BLaER1 (cell line): ENCODE measurements at regions not wholly inside any gene's neighbourhood (a gene's known extent, or its start where the extent isn't known, plus 50 kb on each side); places are given as distances from the start of the nearest gene placed in this dataset.

ENCODE experiments used
- H3K27ac ChIP-seq: shearing (Covaris generic); formaldehyde crosslinking; 2 replicates; pipeline ENCODE4 v1.8.1; 2022
- H3K27me3 ChIP-seq: shearing (Covaris generic); formaldehyde crosslinking; 2 replicates; pipeline ENCODE4 v1.8.1; 2022
- H3K36me3 ChIP-seq: shearing (Covaris generic); formaldehyde crosslinking; 2 replicates; pipeline ENCODE4 v1.8.1; 2022
- H3K4me1 ChIP-seq: shearing (Covaris generic); formaldehyde crosslinking; 2 replicates; pipeline ENCODE4 v1.8.1; 2022
- H3K4me2 ChIP-seq: shearing (Covaris generic); formaldehyde crosslinking; 2 replicates; pipeline ENCODE4 v1.8.1; 2022
- H3K4me3 ChIP-seq: shearing (Covaris generic); formaldehyde crosslinking; 2 replicates; pipeline ENCODE4 v1.8.1; 2022
- H3K9ac ChIP-seq: shearing (Covaris generic); formaldehyde crosslinking; 2 replicates; pipeline ENCODE4 v1.8.1; 2022
- H3K9me3 ChIP-seq: shearing (Covaris generic); formaldehyde crosslinking; 2 replicates; pipeline ENCODE4 v1.8.1; 2022
- H4K20me1 ChIP-seq: shearing (Covaris generic); formaldehyde crosslinking; 2 replicates; pipeline ENCODE4 v1.8.1; 2022
- Cebpa-rat ChIP-seq: shearing (Covaris generic); IDR thresholded peaks from 2 replicates; pipeline ENCODE4 v1.8.1; 2022

DNA sequence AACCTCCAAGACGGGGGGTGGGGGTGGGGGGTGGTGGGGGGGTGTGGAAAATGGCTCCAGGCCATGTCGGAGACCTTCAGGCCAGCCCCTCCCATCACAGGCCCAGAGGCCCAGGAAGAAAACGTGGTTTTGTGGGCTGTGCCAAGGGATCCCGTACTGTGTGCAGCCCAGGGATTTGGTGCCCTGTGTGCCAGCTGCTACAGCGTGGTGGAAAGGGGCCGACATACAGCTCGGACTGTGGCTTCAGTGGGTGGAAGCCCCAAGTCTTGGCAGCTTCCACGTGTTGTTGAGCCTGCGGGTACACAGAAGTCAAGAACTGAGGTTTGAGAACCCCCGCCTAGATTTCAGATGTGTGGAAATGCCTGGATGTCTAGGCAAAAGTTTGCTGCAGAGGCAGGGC is 259.7 kb downstream of the HGF start:
- no peak overlapping the region for H3K27ac ChIP-seq
- no peak for TF ChIP-seq Cebpa-rat
- H3K27me3 ChIP-seq: no peaks in the 10 kb centered on the region
- no peaks in the 10 kb centered on the region for H4K20me1 ChIP-seq
- no peaks in the 10 kb centered on the region for H3K9me3 ChIP-seq
- H3K9ac ChIP-seq: no peak overlapping the region
- H3K4me2 ChIP-seq: no peak overlapping the region
- H3K4me3 ChIP-seq: no peak overlapping the region
- H3K4me1 ChIP-seq: no peaks in the 10 kb centered on the region
- no peaks in the 10 kb centered on the region for H3K36me3 ChIP-seq

DNA sequence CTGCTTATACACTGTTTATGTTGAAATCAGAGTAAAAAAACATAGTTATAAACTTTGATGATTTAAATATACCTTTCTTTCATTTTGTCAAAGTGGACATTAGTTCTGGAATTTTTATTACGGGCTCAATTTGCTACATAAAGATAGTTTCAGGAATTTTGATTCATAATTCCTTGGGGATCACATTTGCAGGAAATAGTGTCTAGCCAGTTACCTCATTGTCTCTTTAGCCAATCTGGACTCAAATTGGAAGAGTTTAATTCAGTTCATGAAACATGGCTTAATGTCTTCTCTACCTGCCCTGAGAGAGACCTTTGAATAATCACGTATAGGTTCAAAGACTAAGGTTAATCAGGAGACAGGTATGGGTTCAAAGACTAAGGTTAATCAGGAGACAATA is 262.6 kb downstream of the HGF start:
- no peak for TF ChIP-seq Cebpa-rat
- no peak overlapping the region for H3K9ac ChIP-seq

DNA sequence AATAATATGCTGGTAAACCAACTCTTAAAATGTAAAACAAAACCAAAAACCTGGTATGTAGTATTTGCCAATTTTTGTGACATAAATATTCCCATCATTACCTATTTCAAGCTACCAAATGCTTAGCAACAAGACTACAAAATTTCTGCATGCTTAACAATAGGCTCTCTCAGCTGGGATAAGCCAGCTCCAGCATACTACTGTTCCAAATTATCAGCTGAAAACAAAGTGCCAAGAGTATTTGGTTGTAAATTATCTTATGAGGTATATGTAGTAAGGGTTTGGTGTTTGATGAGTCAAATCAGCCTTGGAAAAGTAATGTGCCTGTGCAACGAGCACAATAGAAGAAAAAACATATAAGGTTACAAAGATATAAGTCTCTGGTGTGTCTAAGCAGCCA is 263.2 kb downstream of the HGF start:
- Histone ChIP-seq H3K9ac (no peak overlapping the region), H3K36me3 (no peaks in the 10 kb centered on the region), H3K4me3 (no peak overlapping the region), H3K9me3 (no peaks in the 10 kb centered on the region), H3K27me3 (no peaks in the 10 kb centered on the region), H3K4me1 (no peaks in the 10 kb centered on the region), H3K4me2 (no peak overlapping the region), H3K27ac (no peak overlapping the region), H4K20me1 (no peaks in the 10 kb centered on the region)
- TF ChIP-seq Cebpa-rat: no peak

More for the DNA sequence above, 262.6 kb downstream of the HGF start:
- Histone ChIP-seq H3K4me1 (no peaks in the 10 kb centered on the region), H3K27ac (no peak overlapping the region), H3K9me3 (no peaks in the 10 kb centered on the region), H3K4me2 (no peak overlapping the region), H3K4me3 (no peak overlapping the region), H3K27me3 (no peaks in the 10 kb centered on the region), H4K20me1 (no peaks in the 10 kb centered on the region), H3K36me3 (no peaks in the 10 kb centered on the region)

DNA sequence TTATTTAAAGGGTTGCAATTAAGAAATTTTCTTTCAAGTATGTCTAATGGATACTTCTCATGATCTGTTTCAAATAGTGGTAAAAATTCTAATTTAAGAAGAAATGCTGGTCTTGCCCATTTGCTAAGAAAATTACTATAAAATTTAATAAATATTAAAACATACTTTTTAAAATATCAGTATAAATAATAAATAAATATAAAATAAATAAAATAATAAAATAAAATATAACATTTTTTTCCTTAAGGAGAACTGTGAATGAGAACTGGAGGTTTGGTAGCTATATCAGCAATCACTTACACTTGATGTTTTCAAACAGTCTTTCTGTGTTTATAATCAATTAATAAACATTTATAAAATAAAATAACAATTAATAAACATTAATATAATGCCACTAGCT is 266.1 kb downstream of the HGF start:
- Histone ChIP-seq H4K20me1 (no peaks in the 10 kb centered on the region), H3K4me2 (no peak overlapping the region), H3K36me3 (no peaks in the 10 kb centered on the region), H3K4me1 (no peaks in the 10 kb centered on the region), H3K9ac (no peak overlapping the region), H3K27me3 (no peaks in the 10 kb centered on the region), H3K9me3 (no peaks in the 10 kb centered on the region), H3K4me3 (no peak overlapping the region), H3K27ac (no peak overlapping the region)
- TF ChIP-seq Cebpa-rat: no peak

DNA sequence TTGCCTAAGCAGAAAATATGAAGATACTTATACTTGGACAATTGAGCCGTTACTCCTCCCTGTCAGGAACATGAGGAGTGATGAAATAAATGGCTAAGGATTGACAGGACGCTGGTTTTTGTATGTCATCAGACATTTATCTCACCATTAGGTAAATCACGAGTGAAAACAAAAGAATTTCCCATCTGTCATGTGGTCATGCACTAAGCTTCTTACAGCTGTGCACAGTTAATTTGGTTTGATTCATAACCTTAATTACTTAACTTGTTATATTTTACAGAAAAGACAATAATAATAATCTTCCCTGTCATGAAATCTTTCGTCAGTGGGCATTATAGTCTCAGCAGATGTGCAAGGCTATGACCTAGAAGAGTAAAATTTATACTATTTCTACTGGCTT is 266.5 kb downstream of the HGF start:
- Histone ChIP-seq H3K27me3 (no peaks in the 10 kb centered on the region), H3K27ac (no peak overlapping the region), H3K9ac (no peak overlapping the region), H4K20me1 (no peaks in the 10 kb centered on the region), H3K36me3 (no peaks in the 10 kb centered on the region), H3K4me3 (no peak overlapping the region), H3K4me2 (no peak overlapping the region), H3K9me3 (no peaks in the 10 kb centered on the region), H3K4me1 (no peaks in the 10 kb centered on the region)
- no peak for TF ChIP-seq Cebpa-rat

DNA sequence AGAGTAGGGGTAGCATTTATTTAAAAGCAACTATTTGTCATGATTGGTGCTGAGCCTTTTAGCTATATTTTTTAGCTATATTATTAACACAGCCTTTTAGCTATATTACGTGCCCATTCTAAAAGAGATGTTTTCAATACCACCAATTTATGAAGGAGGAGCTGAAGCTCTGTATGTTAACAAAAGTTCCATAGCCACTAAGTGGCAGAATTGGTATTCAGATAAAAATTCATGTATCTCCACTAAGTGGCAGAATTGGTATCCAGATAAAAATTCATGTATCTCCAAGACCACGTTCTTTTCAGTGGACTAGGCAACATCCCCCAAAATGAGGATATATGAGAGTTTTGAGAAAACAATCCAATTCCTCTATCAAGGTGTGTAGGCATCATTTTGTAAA is 268.6 kb downstream of the HGF start:
- no peak for TF ChIP-seq Cebpa-rat
- Histone ChIP-seq H3K36me3 (no peaks in the 10 kb centered on the region), H3K4me2 (no peak overlapping the region), H3K27me3 (no peaks in the 10 kb centered on the region), H3K9me3 (no peaks in the 10 kb centered on the region), H3K4me1 (no peaks in the 10 kb centered on the region), H4K20me1 (no peaks in the 10 kb centered on the region), H3K4me3 (no peak overlapping the region), H3K27ac (no peak overlapping the region), H3K9ac (no peak overlapping the region)

GRCh38 chr7:81500631-81501030 is 269.2 kb downstream of the HGF start:
- no peak overlapping the region for H3K9ac ChIP-seq
- no peak overlapping the region for H3K4me2 ChIP-seq
- H4K20me1 ChIP-seq: no peaks in the 10 kb centered on the region
- no peak for TF ChIP-seq Cebpa-rat
- H3K27ac ChIP-seq: no peak overlapping the region
- no peaks in the 10 kb centered on the region for H3K27me3 ChIP-seq
- H3K9me3 ChIP-seq: no peaks in the 10 kb centered on the region
- H3K4me3 ChIP-seq: no peak overlapping the region
- H3K36me3 ChIP-seq: no peaks in the 10 kb centered on the region
- no peaks in the 10 kb centered on the region for H3K4me1 ChIP-seq

DNA sequence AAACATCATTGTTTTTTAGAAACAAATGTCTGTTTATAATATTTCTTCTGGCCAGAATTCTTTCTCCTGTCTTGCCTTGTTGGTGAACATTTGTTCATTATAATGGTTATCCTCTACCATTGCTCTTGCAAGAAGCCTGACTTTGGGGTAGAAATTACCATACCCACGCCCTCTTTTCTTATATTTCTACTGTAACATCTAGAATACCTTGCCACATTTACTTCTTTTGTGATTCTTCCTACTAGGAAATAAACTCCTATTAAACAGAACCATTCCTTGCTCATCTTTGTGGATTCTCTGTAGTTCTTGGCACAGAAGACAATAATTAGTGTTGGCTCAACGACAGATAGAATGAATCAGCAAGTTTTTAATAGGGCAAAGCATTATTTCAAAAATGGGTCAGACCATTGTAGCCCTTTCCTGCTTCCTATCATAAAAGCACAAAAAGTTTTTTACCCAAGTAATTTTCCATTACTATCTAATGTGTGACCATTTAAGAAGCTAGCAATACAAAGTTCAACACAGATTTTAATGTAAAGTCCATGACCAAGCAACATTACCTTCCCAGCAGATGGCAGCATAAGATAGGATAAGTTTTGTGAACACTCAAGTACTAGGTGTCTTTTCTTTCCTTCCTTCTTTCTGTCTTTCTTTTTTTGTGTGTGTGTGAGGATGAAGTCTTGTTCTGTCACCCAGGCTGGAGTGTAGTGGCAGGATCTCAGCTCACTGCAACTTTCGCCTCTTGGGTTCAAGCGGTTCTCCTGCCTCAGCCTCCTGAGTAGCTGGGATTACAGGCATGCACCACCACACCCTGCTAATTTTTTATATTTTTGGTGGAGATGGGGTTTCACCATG is 270.4 kb downstream of the HGF start:
- no peak overlapping the region for H3K9ac ChIP-seq

GRCh38 chr7:81498176-81498575 is 271.7 kb downstream of the HGF start:
- H4K20me1 ChIP-seq: no peaks in the 10 kb centered on the region
- H3K9me3 ChIP-seq: no peaks in the 10 kb centered on the region
- no peaks in the 10 kb centered on the region for H3K36me3 ChIP-seq
- no peaks in the 10 kb centered on the region for H3K27me3 ChIP-seq
- no peaks in the 10 kb centered on the region for H3K4me1 ChIP-seq
- no peak overlapping the region for H3K4me3 ChIP-seq
- TF ChIP-seq Cebpa-rat: no peak
- no peak overlapping the region for H3K27ac ChIP-seq
- no peak overlapping the region for H3K9ac ChIP-seq
- no peak overlapping the region for H3K4me2 ChIP-seq

More for the DNA sequence above, 270.4 kb downstream of the HGF start:
- no peak for TF ChIP-seq Cebpa-rat
- Histone ChIP-seq H3K36me3 (no peaks in the 10 kb centered on the region), H3K4me1 (no peaks in the 10 kb centered on the region), H4K20me1 (no peaks in the 10 kb centered on the region), H3K4me2 (no peak overlapping the region), H3K27me3 (no peaks in the 10 kb centered on the region), H3K27ac (no peak overlapping the region), H3K9me3 (no peaks in the 10 kb centered on the region), H3K4me3 (no peak overlapping the region)

- Histone ChIP-seq H3K27ac (no peak overlapping the region), H3K27me3 (no peaks in the 10 kb centered on the region), H3K9me3 (no peaks in the 10 kb centered on the region), H3K4me3 (no peak overlapping the region), H3K4me1 (no peaks in the 10 kb centered on the region), H3K4me2 (no peak overlapping the region), H4K20me1 (no peaks in the 10 kb centered on the region), H3K36me3 (no peaks in the 10 kb centered on the region), H3K9ac (no peak overlapping the region)
- TF ChIP-seq Cebpa-rat: no peak
Observed at GRCh38 chr7:81492910-81493309, 276.9 kb downstream of the HGF start.

GRCh38 chr7:81492240-81492639 is 277.6 kb downstream of the HGF start:
- Histone ChIP-seq H3K4me1 (no peaks in the 10 kb centered on the region), H3K9ac (no peak overlapping the region), H3K27me3 (no peaks in the 10 kb centered on the region), H3K4me3 (no peak overlapping the region), H3K27ac (no peak overlapping the region), H3K4me2 (no peak overlapping the region), H3K36me3 (no peaks in the 10 kb centered on the region), H3K9me3 (no peaks in the 10 kb centered on the region), H4K20me1 (no peaks in the 10 kb centered on the region)
- TF ChIP-seq Cebpa-rat: no peak
